ENCODE measurements at regions not wholly inside any gene's neighbourhood (a gene's known extent, or its start where the extent isn't known, plus 50 kb on each side); places are given as distances from the start of the nearest gene placed in this dataset.

GRCh38 chr2:43095533-43096295 lies 130.7 kb downstream of the ZFP36L2 start:
- TF ChIP-seq EZH2 (IDR thresholded peaks at IDR 0.05; ENCODE audit: borderline replicate concordance, low read depth, low read length, severe bottlenecking) (no peak), POLR2A (IDR thresholded peaks at IDR 0.05; ENCODE audit: low read depth, low read length) (no peak), CTCF (IDR thresholded peaks at IDR 0.05; ENCODE audit: extremely low read depth in 1 of 2, insufficient read depth in 1 of 2, low read depth in 1 of 2, low read length in 2 of 2) (no peak), JUN (IDR thresholded peaks at IDR 0.05; ENCODE audit: borderline replicate concordance, insufficient read depth, insufficient read length, low read depth) (no peak), POLR2AphosphoS5 (IDR thresholded peaks at IDR 0.05; ENCODE audit: insufficient read depth, low read depth, low read length) (no peak), MAX (IDR thresholded peaks at IDR 0.05; ENCODE audit: insufficient read depth, insufficient read length) (no peak)

Data from endothelial cell of umbilical vein (primary cell).